ENCODE measurements at regions not wholly inside any gene's neighbourhood (a gene's known extent, or its start where the extent isn't known, plus 50 kb on each side); places are given as distances from the start of the nearest gene placed in this dataset.

- WGBS, 2 experiments (ENCODE audit: insufficient coverage in 2 of 2) = 62% methylated on average over 2 of the region's 3 CpGs; no CpG with 5 or more reads in 1 of the 2 experiments
- H3K4me3 ChIP-seq (ENCODE audit: extremely low read depth, insufficient read depth, low read length, poor library complexity, severe bottlenecking) = no peak overlapping the region
- no peaks in the 10 kb centered on the region for H3K36me3 ChIP-seq (ENCODE audit: control insufficient read depth, insufficient read depth, low read length)
- peaks cover 4% of the 10 kb centered on the region for H3K4me1 ChIP-seq (ENCODE audit: control insufficient read depth, insufficient read depth, low read length, poor library complexity, severe bottlenecking)
- peak overlapping the region; percentile 4 for H3K27ac ChIP-seq (ENCODE audit: low read depth, low read length, severe bottlenecking)
- H3K9me3 ChIP-seq (ENCODE audit: control insufficient read depth, low read length) = no peaks in the 10 kb centered on the region
These were observed 271.5 kb downstream of the SATB1 start for GRCh38 chr3:18153571-18154173.

- 100% methylated on average over 1 to 2 of the region's 3 CpGs for WGBS, 2 experiments (ENCODE audit: insufficient coverage in 2 of 2)
- H3K4me1 ChIP-seq (ENCODE audit: control insufficient read depth, insufficient read depth, low read length, poor library complexity, severe bottlenecking) = peaks cover 4% of the 10 kb centered on the region
- no peaks in the 10 kb centered on the region for H3K9me3 ChIP-seq (ENCODE audit: control insufficient read depth, low read length)
- no peak overlapping the region for H3K27ac ChIP-seq (ENCODE audit: low read depth, low read length, severe bottlenecking)
- no peaks in the 10 kb centered on the region for H3K36me3 ChIP-seq (ENCODE audit: control insufficient read depth, insufficient read depth, low read length)
- H3K4me3 ChIP-seq (ENCODE audit: extremely low read depth, insufficient read depth, low read length, poor library complexity, severe bottlenecking) = no peak overlapping the region
These were observed 273.9 kb downstream of the SATB1 start for GRCh38 chr3:18151199-18151598.

- Histone ChIP-seq H3K9me3 (ENCODE audit: control insufficient read depth, low read length) (no peaks in the 10 kb centered on the region), H3K36me3 (ENCODE audit: control insufficient read depth, insufficient read depth, low read length) (no peaks in the 10 kb centered on the region), H3K4me3 (ENCODE audit: extremely low read depth, insufficient read depth, low read length, poor library complexity, severe bottlenecking) (no peak overlapping the region), H3K27ac (ENCODE audit: low read depth, low read length, severe bottlenecking) (no peak overlapping the region), H3K4me1 (ENCODE audit: control insufficient read depth, insufficient read depth, low read length, poor library complexity, severe bottlenecking) (peaks cover 4% of the 10 kb centered on the region)
- WGBS, 2 experiments (ENCODE audit: insufficient coverage in 2 of 2) = 83 to 86% methylated on average over 2 to 3 of the region's 4 CpGs
These were observed 275.2 kb downstream of the SATB1 start for GRCh38 chr3:18149935-18150334.

- Histone ChIP-seq H3K27ac (ENCODE audit: low read depth, low read length, severe bottlenecking) (no peak overlapping the region), H3K9me3 (ENCODE audit: control insufficient read depth, low read length) (no peaks in the 10 kb centered on the region), H3K36me3 (ENCODE audit: control insufficient read depth, insufficient read depth, low read length) (no peaks in the 10 kb centered on the region), H3K4me1 (ENCODE audit: control insufficient read depth, insufficient read depth, low read length, poor library complexity, severe bottlenecking) (peaks cover 4% of the 10 kb centered on the region), H3K4me3 (ENCODE audit: extremely low read depth, insufficient read depth, low read length, poor library complexity, severe bottlenecking) (no peak overlapping the region)
- 63% methylated on average over 2 of the region's 2 CpGs; no CpG with 5 or more reads in 1 of the 2 experiments for WGBS, 2 experiments (ENCODE audit: insufficient coverage in 2 of 2)
These were observed 275.8 kb downstream of the SATB1 start for GRCh38 chr3:18149386-18149785.

GRCh38 chr3:18144571-18144970, 280.6 kb downstream of the SATB1 start:
- no peak overlapping the region for H3K4me3 ChIP-seq (ENCODE audit: extremely low read depth, insufficient read depth, low read length, poor library complexity, severe bottlenecking)
- no peak overlapping the region for H3K27ac ChIP-seq (ENCODE audit: low read depth, low read length, severe bottlenecking)
- H3K4me1 ChIP-seq (ENCODE audit: control insufficient read depth, insufficient read depth, low read length, poor library complexity, severe bottlenecking) = no peaks in the 10 kb centered on the region
- H3K36me3 ChIP-seq (ENCODE audit: control insufficient read depth, insufficient read depth, low read length) = no peaks in the 10 kb centered on the region
- no peaks in the 10 kb centered on the region for H3K9me3 ChIP-seq (ENCODE audit: control insufficient read depth, low read length)

GRCh38 chr3:18143258-18143780, 281.8 kb downstream of the SATB1 start:
- 80% methylated on average over 1 of the region's 6 CpGs for WGBS, 2 experiments (ENCODE audit: insufficient coverage in 2 of 2)
- Histone ChIP-seq H3K4me3 (ENCODE audit: extremely low read depth, insufficient read depth, low read length, poor library complexity, severe bottlenecking) (no peak overlapping the region), H3K4me1 (ENCODE audit: control insufficient read depth, insufficient read depth, low read length, poor library complexity, severe bottlenecking) (no peaks in the 10 kb centered on the region), H3K36me3 (ENCODE audit: control insufficient read depth, insufficient read depth, low read length) (no peaks in the 10 kb centered on the region), H3K27ac (ENCODE audit: low read depth, low read length, severe bottlenecking) (no peak overlapping the region), H3K9me3 (ENCODE audit: control insufficient read depth, low read length) (no peaks in the 10 kb centered on the region)

GRCh38 chr3:18137958-18138357, 287.2 kb downstream of the SATB1 start:
- H3K4me1 ChIP-seq (ENCODE audit: control insufficient read depth, insufficient read depth, low read length, poor library complexity, severe bottlenecking) = no peaks in the 10 kb centered on the region
- 94% methylated on average over 2 of the region's 2 CpGs; no CpG with 5 or more reads in 1 of the 2 experiments for WGBS, 2 experiments (ENCODE audit: insufficient coverage in 2 of 2)
- no peaks in the 10 kb centered on the region for H3K9me3 ChIP-seq (ENCODE audit: control insufficient read depth, low read length)
- no peaks in the 10 kb centered on the region for H3K36me3 ChIP-seq (ENCODE audit: control insufficient read depth, insufficient read depth, low read length)
- no peak overlapping the region for H3K27ac ChIP-seq (ENCODE audit: low read depth, low read length, severe bottlenecking)
- H3K4me3 ChIP-seq (ENCODE audit: extremely low read depth, insufficient read depth, low read length, poor library complexity, severe bottlenecking) = no peak overlapping the region

- H3K27ac ChIP-seq (ENCODE audit: low read depth, low read length, severe bottlenecking) = no peak overlapping the region
These were observed 289.9 kb downstream of the SATB1 start for GRCh38 chr3:18135060-18135814.

GRCh38 chr3:18134386-18135059, 290.6 kb downstream of the SATB1 start:
- Histone ChIP-seq H3K9me3 (ENCODE audit: control insufficient read depth, low read length) (no peaks in the 10 kb centered on the region), H3K36me3 (ENCODE audit: control insufficient read depth, insufficient read depth, low read length) (no peaks in the 10 kb centered on the region), H3K4me1 (ENCODE audit: control insufficient read depth, insufficient read depth, low read length, poor library complexity, severe bottlenecking) (no peaks in the 10 kb centered on the region), H3K4me3 (ENCODE audit: extremely low read depth, insufficient read depth, low read length, poor library complexity, severe bottlenecking) (no peak overlapping the region), H3K27ac (ENCODE audit: low read depth, low read length, severe bottlenecking) (no peak overlapping the region)
- WGBS, 2 experiments (ENCODE audit: insufficient coverage in 2 of 2) = 60 to 100% methylated on average over 1 of the region's 2 CpGs

More at GRCh38 chr3:18135060-18135814, 289.9 kb downstream of the SATB1 start:
- WGBS, 2 experiments (ENCODE audit: insufficient coverage in 2 of 2) = 70 to 78% methylated on average over 2 to 3 of the region's 7 CpGs
- Histone ChIP-seq H3K36me3 (ENCODE audit: control insufficient read depth, insufficient read depth, low read length) (no peaks in the 10 kb centered on the region), H3K4me3 (ENCODE audit: extremely low read depth, insufficient read depth, low read length, poor library complexity, severe bottlenecking) (no peak overlapping the region), H3K9me3 (ENCODE audit: control insufficient read depth, low read length) (no peaks in the 10 kb centered on the region), H3K4me1 (ENCODE audit: control insufficient read depth, insufficient read depth, low read length, poor library complexity, severe bottlenecking) (no peaks in the 10 kb centered on the region)

GRCh38 chr3:18132991-18133390, 292.1 kb downstream of the SATB1 start:
- H3K36me3 ChIP-seq (ENCODE audit: control insufficient read depth, insufficient read depth, low read length) = no peaks in the 10 kb centered on the region
- no peaks in the 10 kb centered on the region for H3K9me3 ChIP-seq (ENCODE audit: control insufficient read depth, low read length)
- no peak overlapping the region for H3K4me3 ChIP-seq (ENCODE audit: extremely low read depth, insufficient read depth, low read length, poor library complexity, severe bottlenecking)
- H3K4me1 ChIP-seq (ENCODE audit: control insufficient read depth, insufficient read depth, low read length, poor library complexity, severe bottlenecking) = no peaks in the 10 kb centered on the region
- H3K27ac ChIP-seq (ENCODE audit: low read depth, low read length, severe bottlenecking) = no peak overlapping the region

Data from mesodermal cell (in vitro differentiated cells).